ENCODE measurements at regions not wholly inside any gene's neighbourhood (a gene's known extent, or its start where the extent isn't known, plus 50 kb on each side); places are given as distances from the start of the nearest gene placed in this dataset.

DNA sequence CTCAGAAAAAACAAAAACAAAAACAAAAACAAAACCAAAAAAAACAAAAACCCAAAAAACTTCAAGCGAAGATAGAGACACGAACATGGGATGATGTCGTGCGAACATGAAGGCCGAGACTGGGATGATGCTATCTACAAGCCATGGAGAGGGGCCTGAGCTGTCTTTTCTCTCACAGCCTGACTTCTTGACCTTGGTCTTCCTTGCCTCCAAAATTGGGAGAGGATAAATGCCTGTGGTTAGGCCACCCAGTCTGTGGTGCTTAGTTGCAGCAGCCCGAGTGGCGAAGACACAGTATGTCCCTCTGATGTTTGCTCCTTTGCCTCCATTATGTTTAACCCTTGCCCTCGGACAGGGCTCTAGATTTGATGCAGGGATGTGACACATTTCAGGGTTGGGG is 130.4 kb upstream of the BASP1 start:
- Mint-ChIP-seq H3K4me1 (ENCODE audit: low read depth, unreplicated experiment) (no peaks in the 10 kb centered on the region), H3K36me3 (ENCODE audit: insufficient read depth, unreplicated experiment) (no peaks in the 10 kb centered on the region), H3K9me3 (ENCODE audit: unreplicated experiment) (no peaks in the 10 kb centered on the region), H3K27me3 (ENCODE audit: insufficient read depth, unreplicated experiment) (no peaks in the 10 kb centered on the region), H3K27ac (ENCODE audit: unreplicated experiment) (no peak overlapping the region), H3K4me3 (ENCODE audit: unreplicated experiment) (no peak overlapping the region)
- POLR2A ChIA-PET, result interaction anchor here (0.5 kb wide), 1 partner anchor 12 kb away, joined by 4 read pairs; no protein-coding TSS in a partner anchor
- BruUV-seq (replicated peaks), result no TSS peak
- no peaks in the 10 kb centered on the region for H3K36me3 ChIP-seq (ENCODE audit: control insufficient read depth, insufficient read depth, low read length)
- H3K4me3 ChIP-seq (ENCODE audit: low read depth, low read length), result no peak overlapping the region
- CTCF ChIA-PET, result no interaction called here
- TF ChIP-seq, protein P1, sequence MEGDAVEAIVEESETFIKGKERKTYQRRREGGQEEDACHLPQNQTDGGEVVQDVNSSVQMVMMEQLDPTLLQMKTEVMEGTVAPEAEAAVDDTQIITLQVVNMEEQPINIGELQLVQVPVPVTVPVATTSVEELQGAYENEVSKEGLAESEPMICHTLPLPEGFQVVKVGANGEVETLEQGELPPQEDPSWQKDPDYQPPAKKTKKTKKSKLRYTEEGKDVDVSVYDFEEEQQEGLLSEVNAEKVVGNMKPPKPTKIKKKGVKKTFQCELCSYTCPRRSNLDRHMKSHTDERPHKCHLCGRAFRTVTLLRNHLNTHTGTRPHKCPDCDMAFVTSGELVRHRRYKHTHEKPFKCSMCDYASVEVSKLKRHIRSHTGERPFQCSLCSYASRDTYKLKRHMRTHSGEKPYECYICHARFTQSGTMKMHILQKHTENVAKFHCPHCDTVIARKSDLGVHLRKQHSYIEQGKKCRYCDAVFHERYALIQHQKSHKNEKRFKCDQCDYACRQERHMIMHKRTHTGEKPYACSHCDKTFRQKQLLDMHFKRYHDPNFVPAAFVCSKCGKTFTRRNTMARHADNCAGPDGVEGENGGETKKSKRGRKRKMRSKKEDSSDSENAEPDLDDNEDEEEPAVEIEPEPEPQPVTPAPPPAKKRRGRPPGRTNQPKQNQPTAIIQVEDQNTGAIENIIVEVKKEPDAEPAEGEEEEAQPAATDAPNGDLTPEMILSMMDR (IDR thresholded peaks at IDR 0.05; ENCODE audit: insufficient read depth in 1 of 2, low read depth in 1 of 2, low read length in 1 of 2, severe bottlenecking in 1 of 2, unreplicated experiment in 1 of 2), result no peak
- H3K4me1 ChIP-seq, result no peaks in the 10 kb centered on the region
- H3K9me3 ChIP-seq, result no peaks in the 10 kb centered on the region
- no peak for DNase-seq
- intact Hi-C loops (cut with micrococcal nuclease; ENCODE audit: unreplicated experiment), result no loop called here
- H3K27me3 ChIP-seq (replicated peaks; ENCODE audit: control insufficient read depth, insufficient read depth, low read length), result no peaks in the 10 kb centered on the region

- Mint-ChIP-seq H3K36me3 (ENCODE audit: insufficient read depth, unreplicated experiment) (no peaks in the 10 kb centered on the region), H3K27me3 (ENCODE audit: insufficient read depth, unreplicated experiment) (no peaks in the 10 kb centered on the region), H3K27ac (ENCODE audit: unreplicated experiment) (no peak overlapping the region), H3K4me1 (ENCODE audit: low read depth, unreplicated experiment) (no peaks in the 10 kb centered on the region), H3K4me3 (ENCODE audit: unreplicated experiment) (no peak overlapping the region), H3K9me3 (ENCODE audit: unreplicated experiment) (no peaks in the 10 kb centered on the region)
- no peaks in the 10 kb centered on the region for H3K4me1 ChIP-seq
- no peak for DNase-seq
- intact Hi-C loops (cut with micrococcal nuclease; ENCODE audit: unreplicated experiment), result no loop called here
- POLR2A ChIA-PET, result interaction anchor here (0.7 kb wide), 1 partner anchor 48 kb away, joined by 9 read pairs; no protein-coding TSS in a partner anchor
- no peaks in the 10 kb centered on the region for H3K36me3 ChIP-seq (ENCODE audit: control insufficient read depth, insufficient read depth, low read length)
- CTCF ChIA-PET, result no interaction called here
- BruUV-seq (replicated peaks), result no TSS peak
- no peaks in the 10 kb centered on the region for H3K27me3 ChIP-seq (replicated peaks; ENCODE audit: control insufficient read depth, insufficient read depth, low read length)
- TF ChIP-seq, protein P1 (IDR thresholded peaks at IDR 0.05; ENCODE audit: insufficient read depth in 1 of 2, low read depth in 1 of 2, low read length in 1 of 2, severe bottlenecking in 1 of 2, unreplicated experiment in 1 of 2), result no peak
- H3K4me3 ChIP-seq (ENCODE audit: low read depth, low read length), result no peak overlapping the region
- H3K9me3 ChIP-seq, result no peaks in the 10 kb centered on the region
Observed at GRCh38 chr5:17088051-17088450, 129.4 kb upstream of the BASP1 start.

GRCh38 chr5:17089001-17089400 is 128.4 kb upstream of the BASP1 start:
- H3K4me1 ChIP-seq, result no peaks in the 10 kb centered on the region
- no peaks in the 10 kb centered on the region for H3K9me3 Mint-ChIP-seq (ENCODE audit: unreplicated experiment)
- no peak overlapping the region for H3K4me3 Mint-ChIP-seq (ENCODE audit: unreplicated experiment)
- H3K36me3 ChIP-seq (ENCODE audit: control insufficient read depth, insufficient read depth, low read length), result no peaks in the 10 kb centered on the region
- POLR2A ChIA-PET, result no interaction called here
- TF ChIP-seq, protein P1 (IDR thresholded peaks at IDR 0.05; ENCODE audit: insufficient read depth in 1 of 2, low read depth in 1 of 2, low read length in 1 of 2, severe bottlenecking in 1 of 2, unreplicated experiment in 1 of 2), result no peak
- no peaks in the 10 kb centered on the region for H3K36me3 Mint-ChIP-seq (ENCODE audit: insufficient read depth, unreplicated experiment)
- no peaks in the 10 kb centered on the region for H3K9me3 ChIP-seq
- CTCF ChIA-PET, result no interaction called here
- no TSS peak for BruUV-seq (replicated peaks)
- no peaks in the 10 kb centered on the region for H3K4me1 Mint-ChIP-seq (ENCODE audit: low read depth, unreplicated experiment)
- no peak overlapping the region for H3K27ac Mint-ChIP-seq (ENCODE audit: unreplicated experiment)
- intact Hi-C loops (cut with micrococcal nuclease; ENCODE audit: unreplicated experiment), result no loop called here
- H3K4me3 ChIP-seq (ENCODE audit: low read depth, low read length), result no peak overlapping the region
- H3K27me3 Mint-ChIP-seq (ENCODE audit: insufficient read depth, unreplicated experiment), result no peaks in the 10 kb centered on the region
- H3K27me3 ChIP-seq (replicated peaks; ENCODE audit: control insufficient read depth, insufficient read depth, low read length), result no peaks in the 10 kb centered on the region
- no peak for DNase-seq
